Neural progenitor cell (in vitro differentiated cells): ENCODE measurements at regions not wholly inside any gene's neighbourhood (a gene's known extent, or its start where the extent isn't known, plus 50 kb on each side); places are given as distances from the start of the nearest gene placed in this dataset.

Source experiments
- DNase-seq: peaks from one replicate; pipeline ENCODE4 v3.0.0-alpha.2; 2016; ENCODE audit warnings: low spot score
- H2AFZ ChIP-seq: fragments of 200-600 bp; sonication (generic); replicated peaks from 2 replicates; pipeline ENCODE4 v1.6.1; 2016; ENCODE audit warnings: antibody characterized with exemption
- H3F3A ChIP-seq: fragments of 200-600 bp; sonication (generic); 2 replicates; pipeline ENCODE4 v1.6.1; 2016; ENCODE audit warnings: antibody characterized with exemption, low read depth
- H3K27ac ChIP-seq: fragments of 200-600 bp; sonication (generic); 2 replicates; pipeline ENCODE4 v1.5.1; 2016; ENCODE audit warnings: mild to moderate bottlenecking
- H3K27me3 ChIP-seq: fragments of 200-600 bp; sonication (generic); 2 replicates; pipeline ENCODE4 v1.6.1; 2016; ENCODE audit warnings: mild to moderate bottlenecking, moderate library complexity
- H3K36me3 ChIP-seq: fragments of 200-600 bp; sonication (generic); 2 replicates; pipeline ENCODE4 v1.5.1; 2016
- H3K4me1 ChIP-seq: fragments of 200-600 bp; sonication (generic); 2 replicates; pipeline ENCODE4 v1.6.1; 2016; ENCODE audit warnings: mixed run types
- H3K4me2 ChIP-seq: fragments of 200-600 bp; sonication (generic); 2 replicates; pipeline ENCODE4 v1.6.1; 2016
- H3K4me3 ChIP-seq: fragments of 200-600 bp; sonication (generic); 2 replicates; pipeline ENCODE4 v1.5.1; 2016
- H3K79me2 ChIP-seq: fragments of 200-600 bp; sonication (generic); 2 replicates; pipeline ENCODE4 v1.6.1; 2016; ENCODE audit warnings: low read depth
- H3K9ac ChIP-seq: fragments of 200-600 bp; sonication (generic); 2 replicates; pipeline ENCODE4 v1.6.1; 2016
- H3K9me3 ChIP-seq: fragments of 200-600 bp; sonication (generic); 2 replicates; pipeline ENCODE4 v1.5.1; 2016; ENCODE audit warnings: low read depth
- H4K20me1 ChIP-seq: fragments of 200-600 bp; sonication (generic); 2 replicates; pipeline ENCODE4 v1.6.1; 2016; ENCODE audit warnings: low read depth
- H3K27ac Mint-ChIP-seq: 3 replicates; pipeline ENCODE4 v1.8.0; 2021; ENCODE audit warnings: mixed read lengths
- H3K27me3 Mint-ChIP-seq: 2 replicates; pipeline ENCODE4 v1.8.0; 2022; ENCODE audit warnings: low read depth, mild to moderate bottlenecking, inconsistent platforms, moderate library complexity, mixed read lengths; ENCODE audit not compliant: insufficient read depth
- H3K36me3 Mint-ChIP-seq: 3 replicates; pipeline ENCODE4 v1.8.0; 2021; ENCODE audit warnings: mixed read lengths
- H3K4me1 Mint-ChIP-seq: 3 replicates; pipeline ENCODE4 v1.8.0; 2021; ENCODE audit warnings: mixed read lengths
- H3K4me3 Mint-ChIP-seq: 3 replicates; pipeline ENCODE4 v1.8.0; 2021; ENCODE audit warnings: mild to moderate bottlenecking, moderate library complexity, mixed read lengths
- H3K9me3 Mint-ChIP-seq: 3 replicates; pipeline ENCODE4 v1.8.0; 2020; ENCODE audit warnings: mixed read lengths
- EZH2 ChIP-seq: fragments of 200-600 bp; sonication (generic); IDR thresholded peaks from 2 replicates; pipeline ENCODE4 v1.6.1; 2017; ENCODE audit warnings: antibody characterized with exemption, mild to moderate bottlenecking, moderate library complexity
- EZH2phosphoT487 ChIP-seq: fragments of 200-600 bp; sonication (generic); IDR thresholded peaks from 2 replicates; pipeline ENCODE4 v1.6.1; 2017; ENCODE audit warnings: antibody characterized with exemption
- TF ChIP-seq, protein P1 (sequence below): fragments of 200-600 bp; sonication (generic); IDR thresholded peaks from 2 replicates; pipeline ENCODE4 v1.5.1; 2017; ENCODE audit warnings: antibody characterized with exemption, mild to moderate bottlenecking

DNA sequence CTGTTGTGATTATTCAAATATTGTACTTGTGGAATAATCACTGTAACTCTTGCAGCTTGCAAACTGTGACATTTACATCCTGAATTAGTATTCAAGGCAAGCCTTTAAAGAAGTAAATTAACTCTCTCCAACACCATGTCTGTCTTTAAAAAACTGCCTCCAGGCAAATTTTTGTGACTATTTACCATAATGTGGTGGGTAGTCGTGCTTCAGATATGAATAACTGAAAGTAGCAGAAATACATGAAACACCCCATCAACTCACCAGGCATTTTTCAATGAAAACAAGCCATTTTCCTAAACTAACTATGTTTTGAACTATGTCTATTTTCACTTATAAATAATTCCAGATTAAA, 217.4 kb upstream of the PSMD7 start:
- peaks cover 8% of the 10 kb centered on the region for H3K9me3 ChIP-seq
- TF ChIP-seq, protein P1, sequence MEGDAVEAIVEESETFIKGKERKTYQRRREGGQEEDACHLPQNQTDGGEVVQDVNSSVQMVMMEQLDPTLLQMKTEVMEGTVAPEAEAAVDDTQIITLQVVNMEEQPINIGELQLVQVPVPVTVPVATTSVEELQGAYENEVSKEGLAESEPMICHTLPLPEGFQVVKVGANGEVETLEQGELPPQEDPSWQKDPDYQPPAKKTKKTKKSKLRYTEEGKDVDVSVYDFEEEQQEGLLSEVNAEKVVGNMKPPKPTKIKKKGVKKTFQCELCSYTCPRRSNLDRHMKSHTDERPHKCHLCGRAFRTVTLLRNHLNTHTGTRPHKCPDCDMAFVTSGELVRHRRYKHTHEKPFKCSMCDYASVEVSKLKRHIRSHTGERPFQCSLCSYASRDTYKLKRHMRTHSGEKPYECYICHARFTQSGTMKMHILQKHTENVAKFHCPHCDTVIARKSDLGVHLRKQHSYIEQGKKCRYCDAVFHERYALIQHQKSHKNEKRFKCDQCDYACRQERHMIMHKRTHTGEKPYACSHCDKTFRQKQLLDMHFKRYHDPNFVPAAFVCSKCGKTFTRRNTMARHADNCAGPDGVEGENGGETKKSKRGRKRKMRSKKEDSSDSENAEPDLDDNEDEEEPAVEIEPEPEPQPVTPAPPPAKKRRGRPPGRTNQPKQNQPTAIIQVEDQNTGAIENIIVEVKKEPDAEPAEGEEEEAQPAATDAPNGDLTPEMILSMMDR, result no peak
- TF ChIP-seq EZH2 (no peak), EZH2phosphoT487 (no peak)
- no peaks in the 10 kb centered on the region for H3K27me3 Mint-ChIP-seq

DNA sequence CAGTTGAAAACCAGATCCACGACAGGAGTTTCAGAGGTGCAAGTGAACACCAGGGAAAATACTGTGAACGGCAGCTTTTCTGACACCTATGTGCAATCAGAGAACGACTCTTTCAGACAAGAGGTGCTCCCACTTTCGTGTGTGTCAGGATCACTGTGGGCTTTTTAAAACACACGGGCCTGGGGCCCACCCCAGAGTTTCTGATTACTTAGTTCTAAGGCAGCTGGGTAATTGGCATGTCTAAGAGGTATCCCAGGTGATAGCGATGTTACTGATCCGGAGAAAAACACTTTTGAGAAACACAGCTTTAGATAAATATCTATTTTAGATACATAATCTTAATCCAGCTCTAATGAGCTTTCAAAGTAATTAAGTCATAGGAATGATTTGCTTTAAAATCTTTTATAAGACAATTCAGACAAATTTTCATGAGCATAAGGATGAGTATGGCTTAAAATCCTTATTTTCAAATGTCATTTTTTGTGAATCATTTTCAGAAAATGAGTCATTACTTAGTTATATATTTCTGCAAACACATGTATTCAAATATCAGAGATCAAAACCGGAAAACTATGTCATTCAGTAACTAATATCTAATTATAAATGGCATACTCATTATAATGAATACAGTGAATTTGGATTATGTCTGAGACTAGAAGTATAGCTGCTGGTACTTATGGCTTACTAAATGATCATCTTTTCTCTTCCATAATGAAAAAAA, 217.9 kb upstream of the PSMD7 start:
- H3K4me2 ChIP-seq, result no peak overlapping the region
- H2AFZ ChIP-seq, result no peak overlapping the region

More for the DNA sequence above, 217.4 kb upstream of the PSMD7 start:
- no peak for DNase-seq
- peaks cover 7% of the 10 kb centered on the region for H3K4me1 Mint-ChIP-seq
- Histone ChIP-seq H3K27ac (no peak overlapping the region), H2AFZ (no peak overlapping the region), H3F3A (no peaks in the 10 kb centered on the region), H4K20me1 (no peaks in the 10 kb centered on the region), H3K4me1 (no peaks in the 10 kb centered on the region), H3K36me3 (no peaks in the 10 kb centered on the region), H3K79me2 (no peaks in the 10 kb centered on the region), H3K4me2 (no peak overlapping the region), H3K27me3 (no peaks in the 10 kb centered on the region), H3K4me3 (no peak overlapping the region), H3K9ac (no peak overlapping the region)
- peaks cover 2% of the 10 kb centered on the region for H3K36me3 Mint-ChIP-seq
- H3K27ac Mint-ChIP-seq, result no peak overlapping the region
- H3K9me3 Mint-ChIP-seq, result peaks cover 13% of the 10 kb centered on the region
- no peak overlapping the region for H3K4me3 Mint-ChIP-seq

DNA sequence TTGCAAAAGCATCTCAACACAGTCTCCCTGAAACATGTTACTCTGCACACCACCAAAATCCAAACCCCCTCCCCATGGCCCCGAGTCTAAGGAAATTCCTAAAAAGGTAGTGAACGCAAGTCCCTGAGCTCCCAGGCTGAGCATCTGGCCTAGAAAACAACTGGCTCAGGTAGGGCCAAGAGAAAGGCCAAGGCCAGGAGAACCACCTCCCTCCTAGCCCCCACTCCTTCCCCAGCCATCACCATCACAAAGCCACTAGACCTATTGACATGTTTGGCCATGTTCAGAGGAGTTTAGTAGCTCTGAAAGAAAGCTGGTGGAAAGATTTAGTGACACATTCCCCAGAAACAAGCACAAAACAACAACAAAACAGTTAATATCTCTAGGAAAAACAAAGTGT, 220.0 kb upstream of the PSMD7 start:
- peaks cover 17% of the 10 kb centered on the region for H3K4me1 Mint-ChIP-seq

More for the DNA sequence above, 217.9 kb upstream of the PSMD7 start:
- Mint-ChIP-seq H3K36me3 (peaks cover 2% of the 10 kb centered on the region), H3K4me3 (no peak overlapping the region), H3K9me3 (peaks cover 13% of the 10 kb centered on the region), H3K4me1 (peaks cover 7% of the 10 kb centered on the region), H3K27me3 (no peaks in the 10 kb centered on the region), H3K27ac (no peak overlapping the region)
- Histone ChIP-seq H3K27ac (no peak overlapping the region), H3K9ac (no peak overlapping the region), H3F3A (no peaks in the 10 kb centered on the region), H3K79me2 (no peaks in the 10 kb centered on the region), H4K20me1 (no peaks in the 10 kb centered on the region), H3K36me3 (no peaks in the 10 kb centered on the region), H3K27me3 (no peaks in the 10 kb centered on the region), H3K4me1 (no peaks in the 10 kb centered on the region), H3K4me3 (no peak overlapping the region), H3K9me3 (peaks cover 8% of the 10 kb centered on the region)
- DNase-seq, result no peak
- no peak for TF ChIP-seq EZH2phosphoT487
- no peak for TF ChIP-seq EZH2
- TF ChIP-seq, protein P1, result no peak

More for the DNA sequence above, 220.0 kb upstream of the PSMD7 start:
- no peak overlapping the region for H3K4me3 ChIP-seq
- no peak overlapping the region for H3K9ac ChIP-seq
- peaks cover 21% of the 10 kb centered on the region for H3K9me3 Mint-ChIP-seq
- H3K27me3 Mint-ChIP-seq, result no peaks in the 10 kb centered on the region
- H3K4me3 Mint-ChIP-seq, result no peak overlapping the region
- no peak overlapping the region for H3K4me2 ChIP-seq
- H4K20me1 ChIP-seq, result no peaks in the 10 kb centered on the region
- no peaks in the 10 kb centered on the region for H3K4me1 ChIP-seq
- no peak for DNase-seq
- H2AFZ ChIP-seq, result no peak overlapping the region
- no peak overlapping the region for H3K27ac Mint-ChIP-seq
- H3K27me3 ChIP-seq, result no peaks in the 10 kb centered on the region
- peaks cover 2% of the 10 kb centered on the region for H3K36me3 Mint-ChIP-seq
- H3K79me2 ChIP-seq, result no peaks in the 10 kb centered on the region
- H3K36me3 ChIP-seq, result no peaks in the 10 kb centered on the region
- TF ChIP-seq, protein P1, result no peak
- no peak for TF ChIP-seq EZH2
- TF ChIP-seq EZH2phosphoT487, result no peak
- no peaks in the 10 kb centered on the region for H3F3A ChIP-seq
- H3K9me3 ChIP-seq, result peaks cover 8% of the 10 kb centered on the region
- H3K27ac ChIP-seq, result no peak overlapping the region
